DND-41 (cell line): ENCODE measurements at regions not wholly inside any gene's neighbourhood (a gene's known extent, or its start where the extent isn't known, plus 50 kb on each side); places are given as distances from the start of the nearest gene placed in this dataset.

Experiments
- EZH2 ChIP-seq: IDR thresholded peaks from 3 replicates; pipeline ENCODE4 v1.6.1; 2012; ENCODE audit warnings: borderline replicate concordance, low read depth, mild to moderate bottlenecking, moderate library complexity, low read length, inconsistent platforms; ENCODE audit not compliant: severe bottlenecking
- TF ChIP-seq, protein P1 (sequence below): IDR thresholded peaks from 2 replicates; pipeline ENCODE4 v1.5.1; 2012; ENCODE audit warnings: borderline replicate concordance, low read length, moderate library complexity, mild to moderate bottlenecking; ENCODE audit not compliant: poor library complexity, severe bottlenecking; ENCODE audit errors: extremely low read depth

- TF ChIP-seq, protein P1, sequence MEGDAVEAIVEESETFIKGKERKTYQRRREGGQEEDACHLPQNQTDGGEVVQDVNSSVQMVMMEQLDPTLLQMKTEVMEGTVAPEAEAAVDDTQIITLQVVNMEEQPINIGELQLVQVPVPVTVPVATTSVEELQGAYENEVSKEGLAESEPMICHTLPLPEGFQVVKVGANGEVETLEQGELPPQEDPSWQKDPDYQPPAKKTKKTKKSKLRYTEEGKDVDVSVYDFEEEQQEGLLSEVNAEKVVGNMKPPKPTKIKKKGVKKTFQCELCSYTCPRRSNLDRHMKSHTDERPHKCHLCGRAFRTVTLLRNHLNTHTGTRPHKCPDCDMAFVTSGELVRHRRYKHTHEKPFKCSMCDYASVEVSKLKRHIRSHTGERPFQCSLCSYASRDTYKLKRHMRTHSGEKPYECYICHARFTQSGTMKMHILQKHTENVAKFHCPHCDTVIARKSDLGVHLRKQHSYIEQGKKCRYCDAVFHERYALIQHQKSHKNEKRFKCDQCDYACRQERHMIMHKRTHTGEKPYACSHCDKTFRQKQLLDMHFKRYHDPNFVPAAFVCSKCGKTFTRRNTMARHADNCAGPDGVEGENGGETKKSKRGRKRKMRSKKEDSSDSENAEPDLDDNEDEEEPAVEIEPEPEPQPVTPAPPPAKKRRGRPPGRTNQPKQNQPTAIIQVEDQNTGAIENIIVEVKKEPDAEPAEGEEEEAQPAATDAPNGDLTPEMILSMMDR: no peak
- TF ChIP-seq EZH2: no peak
Observed at GRCh38 chr6:4506792-4507191, 269.4 kb upstream of the CDYL start.
